ENCODE measurements at regions not wholly inside any gene's neighbourhood (a gene's known extent, or its start where the extent isn't known, plus 50 kb on each side); places are given as distances from the start of the nearest gene placed in this dataset.
"Not testable (repeated sequence)": the region's sequence is repeated elsewhere in the genome, so short reads cannot be mapped to it uniquely, and the experiment has no call there.

DNA sequence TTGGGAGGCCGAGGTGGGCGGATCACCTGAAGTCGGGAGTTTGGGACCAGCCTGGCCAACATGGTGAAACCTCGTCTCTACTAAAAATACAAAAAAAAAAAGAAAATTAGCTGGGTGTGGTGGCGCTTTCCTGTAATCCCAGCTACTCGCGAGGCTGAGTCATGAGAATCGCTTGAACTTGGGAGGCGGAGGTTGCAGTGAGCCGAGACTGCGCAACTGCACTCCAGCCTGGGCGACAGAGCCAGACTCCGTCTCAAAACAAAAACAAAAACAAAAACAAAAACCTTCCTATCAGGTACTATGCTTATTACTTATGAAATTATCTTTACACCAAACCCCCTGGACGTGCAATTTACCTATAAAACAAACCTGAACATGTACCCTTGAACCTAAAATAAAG, 106.0 kb upstream of the PNPT1 start:
- TF ChIP-seq CTCF (conservative IDR thresholded peaks at IDR 0.05; ENCODE audit: low read depth, low read length); EZH2phosphoT487 (IDR thresholded peaks at IDR 0.05; ENCODE audit: borderline replicate concordance, low read length); EZH2 (IDR thresholded peaks at IDR 0.05; ENCODE audit: low read length, unreplicated experiment): not testable (repeated sequence)
